Activated naive CD8-positive, alpha-beta T cell treated with anti-CD3 and anti-CD28 coated beads, Interleukin-2, amount 50 U/mL, for 24 hours (primary cell): ENCODE measurements at regions not wholly inside any gene's neighbourhood (a gene's known extent, or its start where the extent isn't known, plus 50 kb on each side); places are given as distances from the start of the nearest gene placed in this dataset.

Experiments
- ATAC-seq: fragments of 150-1000 bp; cut with Tn5 transposase; one replicate; pipeline ENCODE4 v1.10.0; 2021
- DNase-seq: peaks from one replicate; pipeline ENCODE4 v3.0.0; 2021
- H3K27ac Mint-ChIP-seq: one replicate; pipeline ENCODE4 v1.8.0; 2021; ENCODE audit warnings: mild to moderate bottlenecking, mixed read lengths
- H3K27me3 Mint-ChIP-seq: one replicate; pipeline ENCODE4 v1.8.0; 2021; ENCODE audit warnings: mixed read lengths
- H3K36me3 Mint-ChIP-seq: one replicate; pipeline ENCODE4 v1.8.0; 2021; ENCODE audit warnings: low read depth, mixed read lengths
- H3K4me1 Mint-ChIP-seq: one replicate; pipeline ENCODE4 v1.8.0; 2021; ENCODE audit warnings: mixed read lengths
- H3K4me3 Mint-ChIP-seq: one replicate; pipeline ENCODE4 v1.8.0; 2021; ENCODE audit warnings: mild to moderate bottlenecking, moderate library complexity, mixed read lengths
- H3K9me3 Mint-ChIP-seq: one replicate; pipeline ENCODE4 v1.8.0; 2021; ENCODE audit warnings: mixed read lengths

GRCh38 chr5:142517840-142518239 lies 168.1 kb downstream of the FGF1 start:
- DNase-seq = no peak
- peaks cover 6% of the 10 kb centered on the region for H3K4me1 Mint-ChIP-seq
- H3K27ac Mint-ChIP-seq = no peak overlapping the region
- peaks cover 4% of the 10 kb centered on the region for H3K36me3 Mint-ChIP-seq
- peaks cover 12% of the 10 kb centered on the region for H3K9me3 Mint-ChIP-seq
- H3K4me3 Mint-ChIP-seq = no peak overlapping the region
- H3K27me3 Mint-ChIP-seq = no peaks in the 10 kb centered on the region
- ATAC-seq = no peak

DNA sequence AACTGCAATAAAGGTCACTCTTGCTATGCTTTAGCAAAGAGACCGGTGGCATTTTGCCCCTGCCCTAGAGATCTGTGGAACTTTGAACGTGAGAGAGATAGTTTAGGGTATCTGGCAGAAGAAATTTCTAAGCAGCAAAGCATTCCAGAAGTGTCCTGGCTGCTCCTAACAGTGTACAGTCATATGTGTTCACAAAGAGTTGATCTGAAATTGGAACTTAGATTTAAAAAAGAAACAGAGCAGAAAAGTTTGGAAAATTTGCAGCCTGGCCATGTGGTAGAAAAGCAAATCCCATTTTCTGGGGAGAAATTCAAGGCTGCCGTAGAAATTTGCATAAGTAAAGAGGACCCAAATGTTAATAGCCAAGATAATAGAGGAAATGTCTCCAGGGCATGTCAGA lies 169.2 kb downstream of the FGF1 start:
- Mint-ChIP-seq H3K4me3 (no peak overlapping the region), H3K4me1 (peaks cover 6% of the 10 kb centered on the region), H3K27me3 (no peaks in the 10 kb centered on the region), H3K9me3 (peaks cover 12% of the 10 kb centered on the region), H3K36me3 (peaks cover 4% of the 10 kb centered on the region), H3K27ac (no peak overlapping the region)
- ATAC-seq (no peak), DNase-seq (no peak)

DNA sequence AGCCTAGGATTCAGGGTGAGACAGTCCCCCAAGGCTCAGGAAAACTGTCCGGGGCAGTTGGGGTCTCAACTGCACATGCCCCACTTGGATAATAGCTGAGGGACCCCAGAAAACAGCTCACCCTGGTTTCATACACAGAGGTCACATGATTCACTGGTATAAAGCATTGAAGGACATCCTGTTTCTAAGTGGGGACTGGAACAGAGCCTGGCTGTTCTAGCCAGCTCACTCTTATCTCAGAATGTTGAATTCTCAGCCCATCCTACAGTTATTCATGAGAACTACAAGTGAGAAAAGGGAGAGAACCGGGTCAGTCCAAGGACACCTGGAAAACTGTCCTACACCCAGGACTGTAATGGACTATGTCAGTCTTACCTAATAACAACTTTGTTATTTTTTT lies 170.9 kb downstream of the FGF1 start:
- Mint-ChIP-seq H3K9me3 (peaks cover 12% of the 10 kb centered on the region), H3K36me3 (peaks cover 4% of the 10 kb centered on the region), H3K27me3 (no peaks in the 10 kb centered on the region), H3K4me1 (peaks cover 6% of the 10 kb centered on the region), H3K27ac (no peak overlapping the region), H3K4me3 (no peak overlapping the region)
- no peak for DNase-seq
- ATAC-seq = no peak

DNA sequence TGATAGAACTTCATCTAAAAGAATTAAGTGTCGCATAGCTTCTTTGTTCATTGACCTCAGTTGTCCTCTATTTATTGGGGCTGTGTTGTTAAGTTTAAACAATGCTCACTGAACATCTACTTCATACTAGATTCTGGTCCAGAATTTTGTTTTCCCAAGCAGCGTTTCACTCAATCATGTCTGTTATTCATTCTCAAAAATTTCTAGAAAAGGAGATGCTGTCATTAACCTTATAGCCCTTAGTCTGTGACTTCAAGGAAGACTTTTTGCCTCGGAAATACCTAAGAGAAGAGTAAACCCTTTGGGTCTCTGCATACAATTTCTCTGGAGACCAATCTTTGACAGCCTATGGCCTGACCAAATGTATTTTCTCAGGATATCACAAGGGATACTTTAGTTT lies 171.7 kb downstream of the FGF1 start:
- peaks cover 12% of the 10 kb centered on the region for H3K9me3 Mint-ChIP-seq
- no peaks in the 10 kb centered on the region for H3K27me3 Mint-ChIP-seq
- DNase-seq (no peak), ATAC-seq (no peak)
- peaks cover 4% of the 10 kb centered on the region for H3K36me3 Mint-ChIP-seq
- H3K27ac Mint-ChIP-seq = no peak overlapping the region
- peaks cover 7% of the 10 kb centered on the region for H3K4me1 Mint-ChIP-seq
- H3K4me3 Mint-ChIP-seq = no peak overlapping the region

- Mint-ChIP-seq H3K4me1 (peaks cover 26% of the 10 kb centered on the region), H3K4me3 (no peak overlapping the region), H3K27ac (no peak overlapping the region), H3K27me3 (no peaks in the 10 kb centered on the region), H3K36me3 (peaks cover 4% of the 10 kb centered on the region), H3K9me3 (peaks cover 12% of the 10 kb centered on the region)
- ATAC-seq = no peak
- no peak for DNase-seq
Observed at GRCh38 chr5:142512043-142513042, 173.5 kb downstream of the FGF1 start.

- peaks cover 3% of the 10 kb centered on the region for H3K36me3 Mint-ChIP-seq
- H3K27me3 Mint-ChIP-seq = no peaks in the 10 kb centered on the region
- no peak overlapping the region for H3K4me3 Mint-ChIP-seq
- H3K4me1 Mint-ChIP-seq = peaks cover 32% of the 10 kb centered on the region
- H3K9me3 Mint-ChIP-seq = peaks cover 4% of the 10 kb centered on the region
- no peak for ATAC-seq
- DNase-seq = no peak
- H3K27ac Mint-ChIP-seq = no peak overlapping the region
Observed at GRCh38 chr5:142511358-142511757, 174.5 kb downstream of the FGF1 start.

GRCh38 chr5:142509026-142509425 lies 176.9 kb downstream of the FGF1 start:
- no peaks in the 10 kb centered on the region for H3K9me3 Mint-ChIP-seq
- H3K36me3 Mint-ChIP-seq = no peaks in the 10 kb centered on the region
- ATAC-seq (no peak), DNase-seq (no peak)
- H3K4me1 Mint-ChIP-seq = peaks cover 46% of the 10 kb centered on the region
- no peaks in the 10 kb centered on the region for H3K27me3 Mint-ChIP-seq
- no peak overlapping the region for H3K27ac Mint-ChIP-seq
- no peak overlapping the region for H3K4me3 Mint-ChIP-seq

- Mint-ChIP-seq H3K9me3 (no peaks in the 10 kb centered on the region), H3K4me1 (peaks cover 50% of the 10 kb centered on the region), H3K36me3 (no peaks in the 10 kb centered on the region), H3K27ac (no peak overlapping the region), H3K4me3 (no peak overlapping the region), H3K27me3 (no peaks in the 10 kb centered on the region)
- ATAC-seq (no peak), DNase-seq (no peak)
Observed at GRCh38 chr5:142508591-142508990, 177.3 kb downstream of the FGF1 start.

DNA sequence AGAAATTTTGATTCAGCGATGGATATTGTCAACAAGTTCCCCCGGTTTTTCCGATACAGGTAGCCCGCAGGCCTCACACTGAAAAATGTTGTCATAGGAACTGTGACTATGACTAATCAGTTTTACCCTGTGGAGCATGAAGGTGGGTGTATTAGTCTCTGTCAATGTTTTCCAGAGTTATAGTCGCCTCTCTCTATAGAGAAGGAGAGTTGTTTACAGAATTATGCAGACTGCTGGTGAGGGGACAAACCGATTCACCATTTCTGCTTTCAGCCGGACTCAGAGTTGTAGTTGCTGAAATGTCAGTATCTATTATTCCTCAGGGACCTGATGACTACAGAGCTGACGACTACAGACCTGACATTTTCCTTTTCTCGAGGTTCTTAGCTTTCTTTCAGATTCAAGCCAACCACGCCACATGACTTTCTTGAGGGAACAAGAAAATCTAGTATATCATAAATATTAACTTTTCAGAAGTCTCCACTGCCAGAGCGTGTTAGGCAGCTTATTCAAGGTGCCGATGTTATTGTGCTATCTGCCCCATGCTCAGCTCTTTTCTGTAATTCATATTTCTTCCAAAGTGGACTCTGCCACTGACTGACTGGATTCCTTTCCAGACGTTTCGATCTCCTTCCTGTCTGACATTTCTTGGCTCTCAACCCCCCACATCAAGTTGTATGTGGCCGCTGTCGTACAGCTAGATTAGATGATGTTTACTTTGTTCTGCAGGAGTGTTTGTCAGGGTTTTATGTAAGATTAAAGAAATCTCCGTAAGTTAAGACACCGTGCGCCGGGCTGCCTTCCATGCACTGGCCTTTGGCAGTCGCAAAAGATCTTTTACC lies 178.1 kb downstream of the FGF1 start:
- Mint-ChIP-seq H3K9me3 (no peaks in the 10 kb centered on the region), H3K36me3 (no peaks in the 10 kb centered on the region), H3K27me3 (no peaks in the 10 kb centered on the region), H3K27ac (peak overlapping the region; percentile 15), H3K4me3 (no peak overlapping the region), H3K4me1 (peaks cover 53% of the 10 kb centered on the region)
- no peak for DNase-seq
- ATAC-seq = peak; percentile 89

- no peaks in the 10 kb centered on the region for H3K27me3 Mint-ChIP-seq
- peak overlapping the region; percentile 15 for H3K27ac Mint-ChIP-seq
- no peaks in the 10 kb centered on the region for H3K9me3 Mint-ChIP-seq
- DNase-seq (peak; percentile 12), ATAC-seq (peak; percentile 47)
- no peak overlapping the region for H3K4me3 Mint-ChIP-seq
- no peaks in the 10 kb centered on the region for H3K36me3 Mint-ChIP-seq
- peaks cover 53% of the 10 kb centered on the region for H3K4me1 Mint-ChIP-seq
Observed at GRCh38 chr5:142506756-142507155, 179.1 kb downstream of the FGF1 start.

DNA sequence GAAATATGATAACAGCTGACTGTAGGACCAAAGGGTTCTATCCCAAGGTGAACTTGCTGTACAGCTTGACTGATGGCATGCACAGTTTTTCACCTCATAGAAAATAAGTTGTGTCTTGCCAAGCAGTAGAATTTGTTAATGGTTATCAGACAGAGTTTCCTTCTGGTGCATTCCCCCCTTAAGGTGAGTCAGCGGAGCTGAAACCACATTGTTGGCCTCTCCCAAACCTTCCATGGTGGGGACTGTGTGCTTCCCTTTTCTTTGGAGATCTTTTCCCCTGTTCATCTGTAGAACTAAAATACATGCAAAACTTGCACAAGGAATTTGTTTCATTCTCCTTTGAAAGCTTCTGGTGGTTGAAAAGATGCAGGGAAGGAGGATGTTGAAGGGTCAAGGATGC lies 179.8 kb downstream of the FGF1 start:
- peak; percentile 7 for DNase-seq
- H3K36me3 Mint-ChIP-seq = no peaks in the 10 kb centered on the region
- H3K27ac Mint-ChIP-seq = peak overlapping the region; percentile 63
- no peak overlapping the region for H3K4me3 Mint-ChIP-seq
- peaks cover 53% of the 10 kb centered on the region for H3K4me1 Mint-ChIP-seq
- no peaks in the 10 kb centered on the region for H3K27me3 Mint-ChIP-seq
- no peaks in the 10 kb centered on the region for H3K9me3 Mint-ChIP-seq
- peak; percentile 29 for ATAC-seq

DNA sequence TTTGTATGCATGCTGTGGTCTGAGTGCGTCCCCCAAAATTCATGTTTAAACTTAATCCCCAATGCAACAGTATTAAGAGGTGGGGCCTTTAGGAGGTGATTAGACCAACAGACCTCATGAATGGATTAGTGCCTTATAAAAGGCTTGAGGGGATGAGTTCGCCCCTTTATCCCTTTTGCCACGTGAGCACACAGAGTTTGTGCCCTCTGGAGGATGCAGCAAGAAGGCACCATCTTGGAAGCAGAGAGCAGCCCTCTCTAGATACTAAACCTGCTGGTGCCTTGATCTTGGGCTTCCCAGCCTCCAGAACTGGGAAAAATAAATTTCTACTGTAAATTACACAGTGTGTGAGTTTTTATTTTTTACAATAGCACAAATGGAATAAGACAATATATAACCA lies 177.1 kb upstream of the SPRY4 start:
- ATAC-seq (no peak), DNase-seq (no peak)
- H3K9me3 Mint-ChIP-seq = peaks cover 4% of the 10 kb centered on the region
- no peak overlapping the region for H3K4me3 Mint-ChIP-seq
- H3K27ac Mint-ChIP-seq = no peak overlapping the region
- peaks cover 29% of the 10 kb centered on the region for H3K4me1 Mint-ChIP-seq
- H3K36me3 Mint-ChIP-seq = peaks cover 2% of the 10 kb centered on the region
- peaks cover 2% of the 10 kb centered on the region for H3K27me3 Mint-ChIP-seq

DNA sequence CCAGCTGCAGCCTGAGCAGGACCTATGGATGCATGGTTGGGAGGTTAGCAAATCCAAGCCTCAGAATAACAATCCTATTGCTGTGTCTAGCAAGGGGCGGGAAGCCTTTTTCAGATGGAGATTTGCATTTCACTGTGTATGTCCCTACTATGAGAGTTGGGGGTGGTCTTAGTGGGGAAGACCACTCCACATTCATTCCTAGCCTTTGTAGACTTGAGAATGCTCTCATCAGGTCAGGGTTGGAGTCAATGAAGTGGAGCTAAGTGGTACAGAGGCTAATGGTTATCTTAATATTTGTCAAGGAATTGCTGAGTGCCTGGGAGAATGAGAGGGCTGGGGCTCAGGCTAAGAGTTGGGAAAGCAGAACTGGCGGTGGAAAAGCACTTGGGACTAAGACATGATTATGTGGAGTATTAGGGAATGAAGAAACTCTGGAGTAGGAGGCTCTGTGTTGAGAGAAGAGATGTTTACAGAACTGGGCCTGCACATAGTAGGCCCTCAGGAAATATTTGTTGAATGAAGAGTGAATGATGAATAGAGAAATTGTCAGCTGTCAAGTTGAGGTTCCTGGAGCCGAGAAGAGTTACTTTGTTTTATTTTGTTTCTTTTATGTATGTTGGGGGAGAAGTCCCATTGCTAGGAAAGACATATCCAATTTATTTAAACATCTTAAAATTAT lies 175.5 kb upstream of the SPRY4 start:
- H3K27ac Mint-ChIP-seq = no peak overlapping the region
- peaks cover 2% of the 10 kb centered on the region for H3K36me3 Mint-ChIP-seq
- ATAC-seq = no peak

DNA sequence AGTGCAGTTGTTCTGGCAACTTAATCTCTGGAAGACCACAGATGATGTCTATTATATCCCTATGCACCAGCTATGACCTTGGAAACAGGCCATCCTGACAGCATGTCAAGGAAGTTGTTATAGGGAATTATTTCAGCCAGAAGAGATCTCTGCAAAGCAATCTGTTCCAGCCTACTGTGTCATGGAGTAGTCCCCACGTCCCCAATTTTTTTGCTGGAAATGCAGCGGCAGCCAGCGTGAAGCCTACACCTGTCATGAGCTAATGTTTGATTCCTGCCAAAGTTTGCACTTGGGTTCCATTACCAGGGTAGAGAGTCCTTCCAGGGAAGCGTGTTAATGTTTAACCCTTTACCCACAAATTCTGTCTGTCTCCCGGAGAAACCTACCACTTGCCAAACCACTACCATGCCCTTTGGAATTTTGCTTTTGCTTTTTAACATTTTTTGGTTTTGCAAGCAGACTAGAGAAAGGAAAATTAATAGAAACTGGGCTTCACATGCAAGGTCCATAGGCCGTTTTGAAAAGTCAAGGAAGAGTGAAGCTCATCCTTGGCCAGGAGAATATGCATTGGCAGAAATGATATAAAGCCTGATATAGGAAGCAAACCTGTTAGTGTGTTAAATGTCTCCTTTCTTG lies 174.9 kb upstream of the SPRY4 start:
- H3K36me3 Mint-ChIP-seq = peaks cover 2% of the 10 kb centered on the region
- peaks cover 4% of the 10 kb centered on the region for H3K9me3 Mint-ChIP-seq
- DNase-seq (no peak), ATAC-seq (no peak)
- no peak overlapping the region for H3K27ac Mint-ChIP-seq
- H3K27me3 Mint-ChIP-seq = peaks cover 2% of the 10 kb centered on the region
- H3K4me3 Mint-ChIP-seq = no peak overlapping the region
- H3K4me1 Mint-ChIP-seq = peaks cover 12% of the 10 kb centered on the region

More for the DNA sequence above, 175.5 kb upstream of the SPRY4 start:
- Mint-ChIP-seq H3K27me3 (peaks cover 2% of the 10 kb centered on the region), H3K4me1 (peaks cover 14% of the 10 kb centered on the region), H3K4me3 (no peak overlapping the region), H3K9me3 (peaks cover 4% of the 10 kb centered on the region)
- no peak for DNase-seq
